ENCODE measurements at regions not wholly inside any gene's neighbourhood (a gene's known extent, or its start where the extent isn't known, plus 50 kb on each side); places are given as distances from the start of the nearest gene placed in this dataset.

- no peak overlapping the region for H4K5ac ChIP-seq (ENCODE audit: insufficient read length, low read depth, low read length)
- no peak overlapping the region for H3K4ac ChIP-seq (replicated peaks; ENCODE audit: insufficient read length, low read depth, low read length)
- no peaks in the 10 kb centered on the region for H3K36me3 ChIP-seq (ENCODE audit: control insufficient read depth in 2 of 4, insufficient read depth in 4 of 4, low read length in 3 of 4)
- H3K4me3 ChIP-seq (ENCODE audit: extremely low read depth in 1 of 4, insufficient read depth in 2 of 4, low read depth in 3 of 4, low read length in 4 of 4), result no peak overlapping the region
- H2BK15ac ChIP-seq (ENCODE audit: low read length), result no peak overlapping the region
- H2BK20ac ChIP-seq (ENCODE audit: low read length), result no peak overlapping the region
- H3K56ac ChIP-seq (replicated peaks; ENCODE audit: insufficient read length, low read depth, low read length), result no peak overlapping the region
- H3K14ac ChIP-seq (ENCODE audit: insufficient read length), result no peak overlapping the region
- TF ChIP-seq JUN (IDR thresholded peaks at IDR 0.05; ENCODE audit: low read depth, low read length) (no peak), E2F6 (IDR thresholded peaks at IDR 0.05) (no peak), EZH2 (IDR thresholded peaks at IDR 0.05; ENCODE audit: low read depth, low read length, severe bottlenecking) (no peak), NANOG (IDR thresholded peaks at IDR 0.05; ENCODE audit: insufficient read depth, low read depth, low read length, poor library complexity, severe bottlenecking) (no peak), ZNF274 (IDR thresholded peaks at IDR 0.05; ENCODE audit: borderline replicate concordance, extremely low read depth, low read length) (no peak), EGR1 (IDR thresholded peaks at IDR 0.05; ENCODE audit: borderline replicate concordance, low read depth, low read length) (no peak), KDM1A (IDR thresholded peaks at IDR 0.05; ENCODE audit: borderline replicate concordance, low read length) (no peak), SP2 (IDR thresholded peaks at IDR 0.05; ENCODE audit: low read length) (no peak), POU5F1 (IDR thresholded peaks at IDR 0.05; ENCODE audit: low read depth, low read length) (no peak), MAFK (IDR thresholded peaks at IDR 0.05; ENCODE audit: low read depth, low read length) (no peak), RBBP5 (IDR thresholded peaks at IDR 0.05; ENCODE audit: borderline replicate concordance, low read depth, low read length) (no peak)
- no peaks in the 10 kb centered on the region for H3K79me1 ChIP-seq (ENCODE audit: low read depth, low read length)
- H3K23ac ChIP-seq (ENCODE audit: insufficient read length), result no peak overlapping the region
- POLR2A ChIA-PET (ENCODE audit: partially characterized antibody), result no interaction called here
- DNase-seq (ENCODE audit: low read depth in 1 of 2, low spot score in 2 of 2) (no peak), FAIRE-seq (no peak)
- H3K27me3 ChIP-seq (replicated peaks in 1 of 4; ENCODE audit: control insufficient read depth in 3 of 4, extremely low read depth in 1 of 4, insufficient read depth in 3 of 4, low read length in 3 of 4), result no peaks in the 10 kb centered on the region
- no peak overlapping the region for H3K4me2 ChIP-seq (ENCODE audit: insufficient read depth in 1 of 2, low read depth in 2 of 2, low read length in 2 of 2)
- no peak overlapping the region for H2BK12ac ChIP-seq (ENCODE audit: low read depth, low read length)
- no peak overlapping the region for H4K91ac ChIP-seq (replicated peaks; ENCODE audit: insufficient read length, low read length)
- no peak overlapping the region for H3K18ac ChIP-seq (ENCODE audit: extremely low read depth, low read length)
- H3K23me2 ChIP-seq (ENCODE audit: low read depth, low read length), result peaks cover 8% of the 10 kb centered on the region; the same call in 1 of the 2 replicates
- CTCF ChIA-PET (ENCODE audit: partially characterized antibody), result no interaction called here
- H2BK120ac ChIP-seq (replicated peaks; ENCODE audit: low read depth, low read length), result no peak overlapping the region
- H4K20me1 ChIP-seq (replicated peaks in 1 of 2; ENCODE audit: control insufficient read depth in 1 of 2, insufficient read depth in 2 of 2, low read length in 2 of 2), result peaks cover 0 to 5% of the 10 kb centered on the region in 2 experiments
- no peaks in the 10 kb centered on the region for H3K4me1 ChIP-seq (replicated peaks in 1 of 4; ENCODE audit: control insufficient read depth in 3 of 4, insufficient read depth in 4 of 4, low read length in 3 of 4)
- no peaks in the 10 kb centered on the region for H3K79me2 ChIP-seq (ENCODE audit: control insufficient read depth in 1 of 2, insufficient read depth in 2 of 2, low read length in 2 of 2)
- H4K8ac ChIP-seq (ENCODE audit: extremely low read depth, insufficient read depth, low read length), result no peak overlapping the region
- H2BK5ac ChIP-seq (ENCODE audit: low read depth, low read length), result no peak overlapping the region
- peaks cover 13 to 21% of the 10 kb centered on the region in 2 experiments for H3K9me3 ChIP-seq (ENCODE audit: insufficient read depth in 2 of 2, low read depth in 1 of 2, low read length in 1 of 2)
- H3K9ac ChIP-seq (replicated peaks in 1 of 4; ENCODE audit: extremely low read depth in 1 of 4, low read depth in 3 of 4, low read length in 3 of 4), result no peak overlapping the region
- no peak overlapping the region for H2AK5ac ChIP-seq (ENCODE audit: low read depth, low read length)
- H3K27ac ChIP-seq (ENCODE audit: low read depth, low read length), result no peak overlapping the region
- 97% methylated on average over 14 of the region's 14 CpGs; no CpG with 5 or more reads in 1 of the 2 experiments for WGBS, 2 experiments (ENCODE audit: extremely low coverage in 1 of 2, insufficient coverage in 1 of 2, insufficient read length in 1 of 2, insufficient replicate concordance in 2 of 2, low coverage in 1 of 2, low lambda C conversion rate in 2 of 2, missing lambda C conversion rate in 1 of 2)
- no peak overlapping the region for H2AFZ ChIP-seq (ENCODE audit: low read length)
These were observed 420.7 kb upstream of the MYT1L start for GRCh38 chr2:2751715-2752315.

All from H1 (cell line).